NCI-H1417 (cell line): ENCODE measurements at regions not wholly inside any gene's neighbourhood (a gene's known extent, or its start where the extent isn't known, plus 50 kb on each side); places are given as distances from the start of the nearest gene placed in this dataset.

Source experiments
- DNase-seq, 3 experiments: peaks; one replicate each; lab custom pipeline; 2025; lab: John Stamatoyannopoulos, UW

DNA sequence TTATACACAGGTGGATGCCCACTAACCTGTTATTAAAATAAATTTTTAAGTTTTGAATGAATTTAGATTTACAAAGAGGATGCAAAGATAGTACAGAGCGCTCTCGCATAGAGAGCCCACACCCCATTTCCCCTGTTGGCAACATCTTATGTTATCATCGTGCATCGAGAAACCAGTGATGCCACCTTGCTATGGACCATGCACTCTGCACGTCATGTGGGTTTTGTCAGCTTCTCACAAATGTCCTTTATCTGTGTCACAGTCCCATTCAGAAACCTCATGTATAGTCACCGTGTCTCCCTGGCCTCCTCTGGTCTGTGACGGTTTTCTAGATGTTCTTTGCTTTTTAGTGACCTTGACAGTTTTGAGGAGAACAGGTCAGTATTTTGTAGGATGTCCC is 60.0 kb downstream of the ING1 start:
- no peak for DNase-seq

DNA sequence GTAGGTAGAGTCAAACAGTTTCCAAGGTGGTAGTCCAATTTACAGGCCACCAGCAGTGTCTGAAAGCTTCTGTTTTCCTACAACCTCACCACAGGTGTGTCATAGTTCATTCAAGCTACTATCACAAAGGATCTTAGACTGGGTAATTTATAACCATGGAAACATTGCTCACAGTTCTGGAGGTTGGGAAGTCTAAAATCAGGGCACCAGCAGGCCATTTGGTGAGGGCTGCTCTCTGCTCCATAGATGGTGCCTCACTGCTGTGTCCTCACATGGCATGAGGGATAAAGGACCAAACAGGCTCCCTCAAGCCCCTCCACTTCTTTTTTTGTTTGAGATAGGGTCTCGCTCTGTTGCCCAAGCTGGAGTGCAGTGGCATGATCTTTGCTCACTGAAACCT is 60.6 kb downstream of the ING1 start:
- DNase-seq = peak in 1 of 3 experiments; percentile 41

DNA sequence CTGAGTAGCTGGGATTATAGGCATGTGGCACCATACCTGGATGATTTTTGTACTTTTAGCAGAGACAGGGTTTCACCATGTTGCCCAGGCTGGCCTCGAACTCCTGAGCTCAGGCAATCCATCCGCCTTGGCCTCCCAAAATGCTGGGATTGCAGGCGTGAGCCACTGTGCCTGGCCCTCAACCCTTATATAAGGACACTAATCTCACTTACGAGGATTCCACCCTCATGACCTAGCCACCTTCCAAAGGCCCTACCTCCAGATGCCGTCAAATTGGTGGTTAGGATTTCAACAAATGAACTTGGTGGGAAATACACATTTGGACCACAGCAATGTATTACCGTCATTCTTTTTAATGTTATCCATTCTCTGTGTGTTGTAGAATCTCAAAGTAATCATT is 61.0 kb downstream of the ING1 start:
- DNase-seq = no peak

DNA sequence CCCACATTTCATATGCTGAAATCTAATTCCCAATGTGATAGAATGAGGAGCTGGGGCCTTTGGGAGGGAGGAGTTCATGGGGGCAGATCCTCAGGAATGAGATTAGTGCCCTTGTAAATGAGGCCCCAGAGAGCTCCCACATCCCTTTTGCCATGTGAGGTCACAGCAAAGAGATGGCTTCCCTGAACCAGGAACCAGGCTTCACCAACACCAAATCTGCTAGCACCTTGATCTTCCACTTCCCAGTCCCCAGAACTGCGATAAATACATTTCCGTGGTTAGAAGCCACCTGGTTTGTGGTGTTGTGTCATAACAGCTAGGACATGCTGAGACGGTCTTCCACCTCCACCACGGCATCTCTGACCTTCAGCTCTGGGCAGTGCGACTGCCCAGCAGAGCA is 62.1 kb downstream of the ING1 start:
- DNase-seq = no peak

DNA sequence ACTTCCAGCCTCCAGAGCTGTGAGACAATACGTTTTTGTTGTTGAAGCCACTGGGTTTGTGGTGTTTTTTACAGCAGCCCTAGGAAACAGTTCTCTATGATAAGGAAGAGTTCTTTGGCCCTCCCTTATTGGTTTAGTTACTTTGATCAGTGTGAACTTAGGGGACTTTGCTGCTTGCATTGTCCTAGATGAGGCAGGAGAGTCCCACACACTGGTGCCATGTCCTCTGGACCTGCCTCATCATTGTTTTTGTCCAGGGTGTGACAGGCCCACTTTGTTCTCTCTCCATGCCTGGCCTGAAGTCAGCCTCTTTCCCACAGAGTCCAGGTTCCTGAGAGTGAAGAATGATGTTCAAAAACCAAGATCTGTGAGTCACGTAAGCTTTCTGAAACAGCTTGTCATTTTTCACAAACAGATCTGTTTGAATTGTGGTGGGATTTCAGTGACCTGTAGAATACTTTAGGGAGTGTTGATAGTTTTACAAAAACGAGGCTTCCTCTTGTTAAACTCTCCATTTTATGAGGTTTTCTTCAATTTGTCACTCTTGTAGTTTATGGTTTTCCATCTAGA is 63.8 kb downstream of the ING1 start:
- no peak for DNase-seq

DNA sequence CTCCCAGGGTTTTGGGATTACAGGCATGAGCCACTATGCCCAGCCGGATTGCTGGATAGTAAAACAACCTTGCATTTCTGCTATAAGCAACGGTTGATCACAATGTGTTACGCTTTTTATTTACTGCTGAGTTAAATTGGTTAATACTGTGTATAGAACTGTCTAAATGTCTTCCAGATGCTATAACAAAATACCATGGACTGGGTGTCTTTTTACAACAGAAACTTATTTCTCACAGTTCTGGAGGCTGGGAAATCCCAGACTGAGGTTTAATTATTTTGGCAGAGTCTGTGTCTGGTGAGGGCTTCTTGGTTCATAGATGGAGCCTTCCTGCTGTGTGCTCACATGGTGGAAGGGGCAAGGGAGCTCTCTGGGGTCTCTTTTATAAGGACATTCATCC is 65.5 kb downstream of the ING1 start:
- no peak for DNase-seq

DNA sequence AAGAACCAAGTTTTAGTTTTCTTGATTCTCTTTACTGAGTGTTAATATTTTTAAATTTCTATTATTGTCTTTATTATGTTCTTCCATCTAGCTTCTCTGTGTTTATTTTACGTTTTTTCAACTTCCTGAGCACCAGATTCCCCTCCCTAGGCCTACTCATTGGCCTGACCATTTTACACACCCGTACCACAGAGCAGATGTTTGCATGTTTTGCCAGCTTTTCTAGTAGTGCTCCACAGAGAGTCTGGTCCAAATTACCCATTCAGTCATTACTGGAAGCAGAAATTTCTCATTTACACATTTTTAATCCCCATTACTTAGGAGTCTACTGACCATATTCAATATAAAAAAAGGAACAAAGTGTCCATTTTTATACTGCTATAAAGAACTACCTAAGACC is 66.9 kb downstream of the ING1 start:
- DNase-seq = no peak

DNA sequence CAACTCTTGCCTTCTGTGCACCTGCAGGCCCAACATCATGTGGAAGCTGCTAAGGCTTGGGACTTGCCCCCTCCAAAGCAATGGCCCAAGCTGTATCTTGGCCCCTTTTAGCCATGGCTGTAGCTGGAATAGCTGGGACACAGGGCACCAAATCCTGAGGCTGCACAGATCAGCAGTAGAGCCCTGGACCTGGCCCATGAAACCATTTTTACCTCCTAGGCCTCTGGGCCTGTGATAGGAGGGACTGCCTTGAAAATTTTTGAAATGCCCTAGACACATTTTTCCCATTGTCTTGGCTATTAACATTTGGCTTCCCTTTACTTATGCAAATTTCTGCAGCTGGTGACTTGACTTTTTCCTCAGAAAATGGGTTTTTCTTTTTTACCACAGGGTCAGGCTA is 68.7 kb downstream of the ING1 start:
- no peak for DNase-seq

DNA sequence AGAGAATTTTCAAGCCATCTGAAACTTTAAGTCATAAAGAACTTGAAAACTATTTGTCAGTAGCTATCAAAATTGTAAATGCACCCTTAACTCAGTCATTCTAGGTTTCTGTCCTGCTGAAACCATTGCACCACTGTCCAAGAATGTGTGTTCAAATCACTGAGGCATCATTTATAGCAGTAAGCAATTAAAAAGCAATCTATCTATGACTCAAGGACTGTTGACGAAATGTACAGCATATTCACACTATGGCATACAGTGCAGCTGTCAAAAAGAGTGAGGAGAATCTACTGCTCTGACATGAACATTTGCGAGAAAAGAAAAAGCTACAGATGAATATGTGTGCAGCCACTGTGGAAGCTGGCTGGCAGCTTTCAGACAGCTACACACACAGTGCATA is 71.2 kb downstream of the ING1 start:
- DNase-seq = no peak

DNA sequence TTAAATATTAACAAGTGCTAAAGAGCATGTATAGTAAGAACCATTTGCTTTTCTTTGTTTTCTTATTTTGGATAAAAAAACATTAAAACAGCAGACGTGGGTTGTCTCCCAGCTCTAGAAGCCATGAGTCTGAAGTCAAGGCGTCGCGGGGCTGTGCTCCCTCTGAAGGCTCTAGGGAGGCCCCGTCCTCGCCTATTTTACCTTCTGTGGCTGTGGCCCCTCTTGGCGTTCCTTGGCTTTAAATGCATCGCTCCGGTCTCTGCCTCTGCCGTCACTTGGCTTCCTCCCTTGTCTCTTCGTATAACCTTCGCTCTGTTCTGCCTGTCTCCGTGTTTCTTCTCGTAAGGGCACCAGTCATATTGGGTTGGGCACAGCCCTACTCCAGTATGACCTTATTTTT is 75.3 kb downstream of the ING1 start:
- DNase-seq = no peak

DNA sequence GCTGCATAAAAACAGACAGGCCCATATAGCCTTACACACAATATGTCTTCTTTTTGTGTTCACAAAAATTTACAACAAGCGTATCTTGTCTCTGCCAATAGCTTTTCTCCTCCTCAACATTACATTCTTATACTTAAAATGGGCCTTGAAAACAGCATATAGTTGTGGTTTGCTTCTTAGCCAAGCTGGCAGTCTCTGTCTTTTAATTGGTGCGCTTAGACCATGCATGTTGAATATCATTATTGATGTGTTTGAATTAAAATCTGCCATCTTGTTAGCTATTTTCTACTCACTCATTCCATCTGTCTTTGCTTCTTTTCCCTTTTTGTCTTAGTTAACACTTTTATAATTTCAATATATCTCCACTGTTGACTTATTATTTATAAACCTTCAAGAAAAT is 76.4 kb downstream of the ING1 start:
- DNase-seq = no peak

DNA sequence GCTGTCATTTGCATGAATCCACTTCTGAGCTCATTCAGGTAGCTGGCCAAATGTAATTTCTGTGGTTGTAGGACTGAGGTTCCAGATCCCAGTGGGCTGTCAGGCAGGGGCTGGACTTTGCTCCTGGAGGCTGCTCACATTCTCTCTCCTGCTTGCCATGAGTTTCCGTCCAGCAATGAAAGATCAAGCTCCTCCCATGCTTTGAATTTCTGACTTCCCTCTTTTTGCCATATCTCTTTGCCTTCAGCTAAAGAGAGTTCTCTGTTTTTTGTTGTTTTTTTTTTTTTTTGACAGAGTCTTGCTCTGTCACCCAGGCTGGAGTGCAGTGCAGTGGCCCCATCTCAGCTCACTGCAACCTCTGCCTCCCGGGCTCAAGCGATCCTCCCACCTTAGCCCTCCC is 76.9 kb downstream of the ING1 start:
- no peak for DNase-seq

DNA sequence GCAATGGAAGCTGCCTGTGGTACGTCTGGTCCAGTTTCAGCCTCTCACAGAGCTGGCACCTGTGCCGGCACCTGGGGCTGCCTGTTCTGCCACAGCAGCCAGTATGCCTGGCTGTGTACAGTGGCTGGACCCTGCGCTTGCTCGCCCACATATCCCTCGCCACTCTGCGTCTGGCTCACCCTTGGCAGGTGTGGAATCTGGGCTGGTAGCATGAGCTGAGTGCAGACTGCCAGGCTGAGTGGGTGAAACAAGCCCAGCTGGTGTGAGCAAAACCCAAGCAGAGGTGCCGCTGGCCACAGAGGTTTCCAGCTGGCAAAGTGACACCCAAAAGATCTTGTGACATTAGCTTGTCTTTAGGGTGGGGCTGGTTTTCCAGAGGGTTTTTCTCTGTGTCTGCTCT is 80.7 kb downstream of the ING1 start:
- DNase-seq = no peak

DNA sequence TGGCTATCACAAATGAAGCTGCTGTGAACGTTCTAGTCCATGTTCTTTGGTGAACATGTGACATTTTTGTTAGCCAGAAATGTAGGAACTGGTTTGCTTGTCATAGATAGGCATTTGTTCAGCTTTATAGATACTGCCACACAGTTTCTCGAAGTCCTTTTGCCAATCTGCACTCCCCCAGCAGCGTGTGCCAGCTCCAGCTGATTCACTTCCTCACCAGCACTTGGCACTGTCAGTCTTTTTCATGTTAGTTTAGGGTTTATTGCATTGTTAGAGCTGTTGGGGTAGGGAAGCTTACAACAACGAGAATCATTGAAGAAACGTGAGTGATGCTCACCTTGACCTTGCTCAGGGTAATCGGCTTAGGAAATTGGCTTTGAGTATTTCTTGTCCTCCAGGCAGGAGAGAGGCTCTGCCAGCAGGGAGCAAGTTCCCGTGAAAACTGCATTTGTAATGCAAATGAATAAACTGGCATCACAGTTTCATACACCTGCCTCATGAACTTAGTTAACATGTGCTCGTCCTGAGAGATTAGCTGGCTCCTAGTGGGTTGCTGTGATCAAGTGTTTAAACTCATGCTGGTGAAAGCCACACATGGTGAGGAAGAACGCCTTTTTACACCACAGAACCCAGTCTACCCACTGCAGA is 83.9 kb downstream of the ING1 start:
- DNase-seq = peak in 2 of 3 experiments; percentile 24 to 32

DNA sequence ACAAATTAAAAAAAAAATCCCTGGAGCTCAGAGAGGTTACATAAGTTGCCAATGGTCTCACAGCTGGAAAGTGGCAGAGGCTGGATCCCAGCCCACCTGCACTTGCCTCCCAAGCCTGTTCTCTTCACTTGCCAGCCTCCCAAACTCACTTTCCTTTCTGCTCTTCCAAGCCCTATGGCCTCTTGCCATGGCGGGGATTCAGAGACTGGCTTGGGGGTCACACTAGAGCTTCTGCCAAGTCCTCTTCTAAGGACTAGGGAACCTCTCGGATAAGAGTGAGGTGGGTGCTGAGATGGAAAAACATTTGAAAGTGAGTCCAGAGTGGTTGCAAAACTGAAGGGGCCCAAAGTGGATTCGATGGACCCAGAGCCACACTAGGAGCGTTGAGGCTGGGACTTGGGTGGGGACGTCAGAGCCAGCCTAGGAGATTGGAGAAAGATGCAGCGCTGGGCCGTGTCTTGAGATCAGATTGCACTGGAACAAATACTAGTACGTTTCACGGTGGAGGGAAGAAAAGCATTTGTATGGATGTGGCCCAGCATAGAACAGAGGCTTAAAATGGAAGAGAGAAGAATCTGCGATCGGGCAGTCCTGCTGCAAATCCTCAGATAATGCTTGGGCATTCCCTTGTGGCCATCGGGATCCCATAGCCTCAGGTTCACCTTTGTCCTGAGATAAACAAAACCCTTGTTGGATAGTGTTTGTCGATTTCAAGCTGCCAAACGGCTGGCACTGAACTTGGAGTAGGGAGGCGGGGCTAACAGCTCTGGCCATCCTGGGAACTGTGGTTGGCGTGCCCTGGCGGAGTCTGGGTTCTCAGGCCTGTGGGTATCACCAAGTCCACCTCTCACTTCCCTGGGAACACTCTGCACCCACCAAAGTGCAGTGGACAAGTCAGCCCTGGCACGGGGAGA is 84.8 kb downstream of the ING1 start:
- DNase-seq = no peak

DNA sequence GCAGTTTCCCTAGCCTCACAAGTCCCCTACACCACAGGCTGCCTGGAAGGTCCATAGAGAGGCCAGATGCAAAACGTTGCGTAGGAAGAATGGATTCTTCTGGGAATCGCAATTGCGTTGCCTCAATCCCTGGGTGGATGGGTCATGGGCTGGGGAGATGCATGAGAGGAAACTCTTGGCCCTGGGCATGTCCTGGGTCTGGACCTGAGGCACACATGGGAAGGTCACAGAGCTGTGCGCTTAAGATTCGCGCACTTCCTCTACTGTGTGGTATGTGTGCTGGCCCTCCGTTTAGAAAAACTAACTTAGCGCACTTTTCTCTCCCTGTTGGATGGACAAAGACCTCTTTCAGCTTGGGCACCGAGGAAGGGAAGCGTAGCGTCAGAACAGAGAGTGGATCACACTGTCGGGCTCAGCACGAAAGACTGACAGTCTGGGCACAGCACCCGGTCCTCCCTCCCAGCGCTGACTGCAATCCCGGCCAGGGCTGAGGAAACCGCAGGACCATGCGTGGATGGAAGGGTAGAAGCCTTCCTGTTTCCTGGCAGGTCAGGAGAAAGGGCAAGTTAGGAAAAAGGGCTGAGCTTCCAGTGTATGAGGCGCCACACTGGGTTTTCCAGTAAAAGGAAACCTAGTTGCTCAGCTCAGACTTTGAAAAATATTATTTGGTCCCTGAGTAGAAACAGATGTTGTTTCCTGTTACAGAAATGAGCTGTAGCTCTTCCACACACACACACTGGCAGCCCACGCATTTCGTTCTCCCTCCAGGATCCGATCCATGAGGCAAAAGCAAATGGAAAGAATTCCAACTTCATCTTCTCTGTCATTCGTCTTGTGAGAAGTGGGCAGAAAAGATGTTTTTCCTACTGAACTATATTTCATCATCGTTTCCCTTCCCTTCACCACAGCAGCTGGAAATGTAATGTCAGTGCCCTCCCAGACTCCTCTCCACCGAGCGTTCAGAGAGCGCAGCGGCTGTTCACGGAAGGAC is 86.0 kb downstream of the ING1 start:
- no peak for DNase-seq

DNA sequence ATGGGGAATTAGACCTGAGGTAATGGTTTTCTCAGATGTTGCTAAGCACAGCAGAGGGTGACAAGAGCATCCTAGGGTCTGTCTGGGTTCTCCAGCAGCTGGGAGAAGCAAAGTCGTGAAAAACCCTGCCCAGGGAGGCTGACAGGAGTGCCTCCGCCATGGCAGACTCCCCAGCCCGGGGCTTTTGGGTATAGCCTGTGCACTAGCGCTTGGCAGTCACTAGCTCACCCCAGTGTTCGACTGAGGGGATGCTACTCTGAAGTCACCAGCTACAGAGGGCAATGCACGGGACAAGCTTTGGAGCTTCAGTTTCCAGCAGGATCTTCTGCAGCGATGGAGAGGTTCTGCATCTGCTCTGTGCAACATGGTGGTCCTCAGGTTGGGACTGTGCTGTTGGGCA is 87.5 kb downstream of the ING1 start:
- peak in 1 of 3 experiments; percentile 60 for DNase-seq

DNA sequence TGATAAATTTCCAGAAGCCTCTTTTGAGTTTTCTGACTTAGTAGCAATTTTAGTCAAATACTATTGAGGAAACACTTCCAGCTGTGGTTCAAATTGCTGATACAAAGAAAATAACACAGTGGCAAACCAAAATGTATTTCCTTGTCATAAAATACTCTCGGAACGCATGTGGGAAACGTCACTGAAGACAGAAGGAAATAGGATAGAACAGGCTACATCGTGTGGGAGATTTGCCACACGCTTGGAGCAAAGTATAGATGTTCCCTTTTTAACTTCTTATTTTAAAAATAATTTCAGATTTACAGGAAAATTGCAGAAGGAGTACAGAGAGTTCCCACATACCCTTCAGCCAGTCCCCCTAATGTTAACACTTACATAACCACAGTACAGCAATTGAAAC is 88.8 kb downstream of the ING1 start:
- DNase-seq = no peak

DNA sequence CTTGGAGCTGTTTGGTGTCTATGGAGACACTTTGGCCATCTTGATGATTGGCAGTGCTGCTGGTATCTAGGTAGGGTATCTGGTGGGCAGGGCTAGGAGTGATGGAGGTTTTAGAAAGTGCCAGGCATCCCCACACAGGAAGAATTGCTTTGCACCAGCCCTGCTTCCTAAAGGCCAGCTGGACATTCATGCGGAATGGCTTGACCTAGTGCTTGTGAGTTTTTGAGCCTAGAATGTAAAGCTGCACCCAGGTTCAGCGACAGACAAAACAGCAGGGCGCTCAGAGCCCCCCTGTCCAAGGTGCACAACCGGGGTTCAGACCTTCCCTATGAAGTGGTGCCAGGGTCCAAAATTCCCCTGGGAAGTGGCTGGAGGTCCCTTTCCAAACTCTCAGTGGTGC is 93.1 kb downstream of the ING1 start:
- no peak for DNase-seq

DNA sequence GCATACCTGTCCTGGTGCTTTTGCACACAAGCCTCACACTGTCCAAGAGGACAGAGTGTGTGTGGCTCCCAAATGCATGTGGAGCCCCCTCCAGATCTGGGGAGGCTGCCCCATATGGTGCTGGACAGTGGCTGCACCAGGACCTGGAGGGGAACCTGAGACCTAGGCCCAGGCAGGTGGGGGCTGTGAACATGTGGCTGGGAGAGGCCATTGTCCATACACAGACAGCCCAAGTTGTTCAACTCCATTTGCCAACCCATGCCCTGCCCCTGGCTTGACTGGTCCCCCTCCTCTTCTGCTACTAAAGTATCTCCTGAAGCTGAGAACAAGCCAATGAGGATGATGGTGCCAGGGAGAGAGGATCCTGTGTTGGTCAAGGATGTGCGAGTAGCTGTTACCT is 94.0 kb downstream of the ING1 start:
- DNase-seq = no peak

DNA sequence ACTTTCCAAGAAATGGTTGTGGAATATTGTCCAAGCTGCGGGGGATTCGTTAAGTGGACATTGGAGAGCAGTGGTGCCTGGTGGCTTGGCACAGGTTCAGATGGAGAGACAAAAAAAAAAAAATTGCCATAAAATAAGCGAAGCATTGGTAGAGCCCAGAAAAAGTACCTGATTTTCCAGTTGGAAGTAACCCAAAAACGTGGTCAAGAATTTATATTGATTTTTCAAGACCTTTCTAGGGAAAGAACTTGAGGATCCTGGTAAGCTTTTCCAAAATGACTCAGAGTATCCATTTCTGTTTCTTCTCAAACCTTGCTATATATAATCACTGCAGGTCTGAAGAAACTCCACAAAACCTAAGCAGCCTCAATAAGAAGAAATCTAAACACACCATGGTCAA is 94.6 kb downstream of the ING1 start:
- no peak for DNase-seq

DNA sequence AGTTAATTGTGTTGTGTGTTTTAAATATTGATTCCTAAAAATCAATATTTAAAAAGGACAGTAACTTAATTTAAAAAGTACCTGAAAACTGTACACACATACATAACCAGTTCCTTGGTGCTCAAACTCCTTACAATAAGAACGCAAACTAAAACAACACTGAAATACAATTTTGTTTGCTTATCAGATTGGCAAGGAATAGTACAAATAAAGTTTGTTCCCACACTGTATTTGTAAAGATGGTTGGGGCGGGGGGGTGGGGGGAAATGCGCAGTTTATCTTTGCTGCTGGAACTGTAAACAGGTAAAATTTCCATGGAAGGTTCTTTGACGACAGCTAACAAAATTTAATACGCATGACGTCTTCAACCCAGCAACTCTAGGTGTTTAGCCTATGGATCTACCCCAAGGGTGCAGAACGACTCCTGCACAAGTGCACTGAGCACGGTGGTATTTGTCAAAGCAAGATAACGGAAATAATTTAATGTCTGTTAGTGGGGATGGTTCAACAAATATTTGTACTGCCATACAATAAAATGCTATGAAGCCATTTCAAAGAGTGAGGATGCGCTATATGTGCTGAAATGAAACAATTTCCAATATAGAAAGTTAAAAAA is 96.5 kb downstream of the ING1 start:
- no peak for DNase-seq
